ENCODE measurements at regions not wholly inside any gene's neighbourhood (a gene's known extent, or its start where the extent isn't known, plus 50 kb on each side); places are given as distances from the start of the nearest gene placed in this dataset.
A peak's percentile ranks its signal among the peaks of the same experiment; 100 is the strongest.

GRCh38 chr13:76769271-76769791 is 116.9 kb downstream of the KCTD12 start:
- H3K27ac ChIP-seq, result no peak overlapping the region
- no peak overlapping the region for H3K4me3 ChIP-seq
- intact Hi-C loops (cut with DNase I), result no loop called here
- no peaks in the 10 kb centered on the region for H3K9me3 ChIP-seq
- H3K27me3 ChIP-seq, result no peaks in the 10 kb centered on the region
- no peaks in the 10 kb centered on the region for H3K36me3 ChIP-seq
- H3K4me1 ChIP-seq, result no peaks in the 10 kb centered on the region
- no peak for DNase-seq (ENCODE audit: low spot score in 2 of 2)
- TF ChIP-seq, protein P1, sequence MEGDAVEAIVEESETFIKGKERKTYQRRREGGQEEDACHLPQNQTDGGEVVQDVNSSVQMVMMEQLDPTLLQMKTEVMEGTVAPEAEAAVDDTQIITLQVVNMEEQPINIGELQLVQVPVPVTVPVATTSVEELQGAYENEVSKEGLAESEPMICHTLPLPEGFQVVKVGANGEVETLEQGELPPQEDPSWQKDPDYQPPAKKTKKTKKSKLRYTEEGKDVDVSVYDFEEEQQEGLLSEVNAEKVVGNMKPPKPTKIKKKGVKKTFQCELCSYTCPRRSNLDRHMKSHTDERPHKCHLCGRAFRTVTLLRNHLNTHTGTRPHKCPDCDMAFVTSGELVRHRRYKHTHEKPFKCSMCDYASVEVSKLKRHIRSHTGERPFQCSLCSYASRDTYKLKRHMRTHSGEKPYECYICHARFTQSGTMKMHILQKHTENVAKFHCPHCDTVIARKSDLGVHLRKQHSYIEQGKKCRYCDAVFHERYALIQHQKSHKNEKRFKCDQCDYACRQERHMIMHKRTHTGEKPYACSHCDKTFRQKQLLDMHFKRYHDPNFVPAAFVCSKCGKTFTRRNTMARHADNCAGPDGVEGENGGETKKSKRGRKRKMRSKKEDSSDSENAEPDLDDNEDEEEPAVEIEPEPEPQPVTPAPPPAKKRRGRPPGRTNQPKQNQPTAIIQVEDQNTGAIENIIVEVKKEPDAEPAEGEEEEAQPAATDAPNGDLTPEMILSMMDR (IDR thresholded peaks at IDR 0.05), result no peak

GRCh38 chr13:76768384-76768783 is 117.8 kb downstream of the KCTD12 start:
- intact Hi-C loops (cut with DNase I), result no loop called here
- Histone ChIP-seq H3K27me3 (no peaks in the 10 kb centered on the region), H3K36me3 (no peaks in the 10 kb centered on the region), H3K4me1 (no peaks in the 10 kb centered on the region), H3K27ac (no peak overlapping the region), H3K9me3 (no peaks in the 10 kb centered on the region), H3K4me3 (no peak overlapping the region)
- DNase-seq (ENCODE audit: low spot score in 2 of 2), result no peak
- TF ChIP-seq, protein P1 (IDR thresholded peaks at IDR 0.05), result no peak

- no peaks in the 10 kb centered on the region for H3K9me3 ChIP-seq
- H3K27ac ChIP-seq, result no peak overlapping the region
- TF ChIP-seq, protein P1 (IDR thresholded peaks at IDR 0.05), result no peak
- H3K27me3 ChIP-seq, result no peaks in the 10 kb centered on the region
- no peak for DNase-seq (ENCODE audit: low spot score in 2 of 2)
- intact Hi-C loops (cut with DNase I), result no loop called here
- no peaks in the 10 kb centered on the region for H3K4me1 ChIP-seq
- H3K36me3 ChIP-seq, result no peaks in the 10 kb centered on the region
- no peak overlapping the region for H3K4me3 ChIP-seq
These were observed 121.3 kb downstream of the KCTD12 start for GRCh38 chr13:76764916-76765315.

DNA sequence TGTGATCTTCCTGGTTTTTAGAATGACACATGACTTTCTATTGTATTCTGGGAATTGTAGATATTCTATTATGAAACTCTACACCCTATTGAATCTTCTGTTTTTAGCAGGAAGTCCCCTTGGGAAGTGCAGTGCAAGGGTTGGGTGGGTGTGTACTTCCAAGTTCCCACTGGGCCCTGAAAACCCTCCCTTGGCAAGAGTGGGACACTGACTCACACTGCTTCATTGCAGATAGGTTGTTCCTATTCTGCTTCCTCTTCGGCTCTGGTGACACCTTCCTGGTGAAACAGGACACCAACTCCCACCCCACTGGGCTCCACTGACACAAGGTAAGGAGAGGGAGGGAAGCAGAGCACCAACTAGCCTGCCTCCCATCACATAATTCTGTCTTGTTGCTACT is 121.8 kb downstream of the KCTD12 start:
- no peak overlapping the region for H3K27ac ChIP-seq
- intact Hi-C loops (cut with DNase I), result no loop called here
- H3K4me3 ChIP-seq, result no peak overlapping the region
- H3K27me3 ChIP-seq, result no peaks in the 10 kb centered on the region
- TF ChIP-seq, protein P1 (IDR thresholded peaks at IDR 0.05), result no peak
- H3K9me3 ChIP-seq, result no peaks in the 10 kb centered on the region
- no peaks in the 10 kb centered on the region for H3K4me1 ChIP-seq
- no peaks in the 10 kb centered on the region for H3K36me3 ChIP-seq
- peak; percentile 20 to 85 for DNase-seq (ENCODE audit: low spot score in 2 of 2)

GRCh38 chr13:76762721-76763120 is 123.5 kb downstream of the KCTD12 start:
- Histone ChIP-seq H3K27me3 (no peaks in the 10 kb centered on the region), H3K4me1 (no peaks in the 10 kb centered on the region), H3K36me3 (no peaks in the 10 kb centered on the region), H3K27ac (no peak overlapping the region), H3K9me3 (no peaks in the 10 kb centered on the region), H3K4me3 (no peak overlapping the region)
- DNase-seq (ENCODE audit: low spot score in 2 of 2), result no peak
- intact Hi-C loops (cut with DNase I), result no loop called here
- TF ChIP-seq, protein P1 (IDR thresholded peaks at IDR 0.05), result no peak

- no peak overlapping the region for H3K27ac ChIP-seq
- intact Hi-C loops (cut with DNase I), result no loop called here
- no peak for DNase-seq (ENCODE audit: low spot score in 2 of 2)
- no peaks in the 10 kb centered on the region for H3K27me3 ChIP-seq
- no peaks in the 10 kb centered on the region for H3K36me3 ChIP-seq
- TF ChIP-seq, protein P1 (IDR thresholded peaks at IDR 0.05), result no peak
- H3K4me1 ChIP-seq, result no peaks in the 10 kb centered on the region
- no peaks in the 10 kb centered on the region for H3K9me3 ChIP-seq
- H3K4me3 ChIP-seq, result no peak overlapping the region
These were observed 126.3 kb downstream of the KCTD12 start for GRCh38 chr13:76759877-76760276.

Data from ascending aorta (tissue), 2 donors.